GM23338 (cell line): ENCODE measurements at regions not wholly inside any gene's neighbourhood (a gene's known extent, or its start where the extent isn't known, plus 50 kb on each side); places are given as distances from the start of the nearest gene placed in this dataset.

ENCODE experiments used
- CREB1 ChIP-seq: fragments of 250-450 bp; sonication (Bioruptor Pico); IDR thresholded peaks from 2 replicates; pipeline ENCODE4 v1.5.0; 2020; ENCODE audit warnings: low read depth, mild to moderate bottlenecking, moderate library complexity
- CTCF ChIP-seq, 2 experiments: fragments of 200-600 bp in 1 of 2; sonication (generic) in 1 of 2; conservative IDR thresholded peaks; 2 replicates each; pipeline versions ENCODE4 v1.5.1 to v1.6.1; 2016 to 2017; ENCODE audit warnings: antibody characterized with exemption in 2 of 2, low read depth in 2 of 2, mild to moderate bottlenecking in 2 of 2, moderate library complexity in 1 of 2
- EZH2 ChIP-seq: fragments of 200-600 bp; sonication (generic); IDR thresholded peaks from one replicate; pipeline ENCODE4 v1.8.0; 2017; ENCODE audit warnings: antibody characterized with exemption, mild to moderate bottlenecking, low read depth; ENCODE audit not compliant: unreplicated experiment
- EZH2phosphoT487 ChIP-seq: fragments of 200-600 bp; sonication (generic); IDR thresholded peaks from one replicate; pipeline ENCODE4 v1.8.1; 2018; ENCODE audit warnings: antibody characterized with exemption; ENCODE audit not compliant: unreplicated experiment
- JUNB ChIP-seq: IDR thresholded peaks from one replicate; pipeline ENCODE4 v1.6.1; 2016; ENCODE audit warnings: antibody characterized with exemption; ENCODE audit not compliant: unreplicated experiment
- NANOG ChIP-seq: IDR thresholded peaks from 2 replicates; pipeline ENCODE4 v1.6.1; 2016; ENCODE audit warnings: antibody characterized with exemption, borderline replicate concordance
- POLR2AphosphoS5 ChIP-seq: IDR thresholded peaks from 2 replicates; pipeline ENCODE4 v1.6.1; 2016; ENCODE audit warnings: antibody characterized with exemption, low read depth
- REST ChIP-seq: IDR thresholded peaks from one replicate; pipeline ENCODE4 v1.6.1; 2018; ENCODE audit warnings: antibody characterized with exemption; ENCODE audit not compliant: unreplicated experiment
- STAT1 ChIP-seq: IDR thresholded peaks from one replicate; pipeline ENCODE4 v1.6.1; 2016; ENCODE audit warnings: antibody characterized with exemption; ENCODE audit not compliant: unreplicated experiment
- ZNF331 ChIP-seq: fragments of 250-450 bp; sonication (Bioruptor Pico); IDR thresholded peaks from 2 replicates; pipeline ENCODE4 v1.5.0; 2020; ENCODE audit warnings: low read depth, mild to moderate bottlenecking, moderate library complexity
- TF ChIP-seq, protein P1 (sequence below): IDR thresholded peaks from 2 replicates; pipeline ENCODE4 v1.6.1; 2016; ENCODE audit warnings: antibody characterized with exemption

DNA sequence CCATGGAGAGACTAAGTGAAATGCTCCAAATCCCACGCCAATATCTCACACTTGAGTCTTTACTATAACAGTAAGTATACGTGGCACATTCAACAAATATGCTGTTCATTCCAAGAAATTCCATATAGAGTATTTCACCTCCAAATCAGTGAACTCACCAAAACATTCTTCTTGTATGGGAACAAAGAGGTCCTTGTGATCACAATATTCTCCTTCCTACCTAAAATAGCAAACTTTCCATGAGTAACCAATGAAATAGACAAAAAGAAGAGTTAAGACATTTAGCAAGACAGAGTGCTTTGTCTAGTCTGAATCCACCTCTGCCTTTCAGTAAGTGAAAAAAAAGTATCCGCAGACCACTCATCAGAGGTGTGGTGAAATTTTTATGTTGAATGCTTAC is 77.3 kb upstream of the NXPH1 start:
- TF ChIP-seq EZH2: no peak
- TF ChIP-seq EZH2phosphoT487: no peak
- TF ChIP-seq JUNB: no peak
- no peak for TF ChIP-seq CTCF (conservative IDR thresholded peaks at IDR 0.05; ENCODE audit: low read depth in 2 of 2)
- TF ChIP-seq REST: no peak
- TF ChIP-seq CREB1 (CRISPR knock-in tag): no peak
- TF ChIP-seq ZNF331: no peak
- TF ChIP-seq STAT1: no peak
- TF ChIP-seq POLR2AphosphoS5: no peak
- TF ChIP-seq, protein P1, sequence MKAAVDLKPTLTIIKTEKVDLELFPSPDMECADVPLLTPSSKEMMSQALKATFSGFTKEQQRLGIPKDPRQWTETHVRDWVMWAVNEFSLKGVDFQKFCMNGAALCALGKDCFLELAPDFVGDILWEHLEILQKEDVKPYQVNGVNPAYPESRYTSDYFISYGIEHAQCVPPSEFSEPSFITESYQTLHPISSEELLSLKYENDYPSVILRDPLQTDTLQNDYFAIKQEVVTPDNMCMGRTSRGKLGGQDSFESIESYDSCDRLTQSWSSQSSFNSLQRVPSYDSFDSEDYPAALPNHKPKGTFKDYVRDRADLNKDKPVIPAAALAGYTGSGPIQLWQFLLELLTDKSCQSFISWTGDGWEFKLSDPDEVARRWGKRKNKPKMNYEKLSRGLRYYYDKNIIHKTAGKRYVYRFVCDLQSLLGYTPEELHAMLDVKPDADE: no peak
- TF ChIP-seq NANOG: no peak
